ENCODE measurements at regions not wholly inside any gene's neighbourhood (a gene's known extent, or its start where the extent isn't known, plus 50 kb on each side); places are given as distances from the start of the nearest gene placed in this dataset.
"Not testable (repeated sequence)": the region's sequence is repeated elsewhere in the genome, so short reads cannot be mapped to it uniquely, and the experiment has no call there.

- no peak for DNase-seq (ENCODE audit: low spot score)
- intact Hi-C loops (cut with DNase I) = no loop called here
These were observed 145.6 kb upstream of the POC5 start for GRCh38 chr5:75862872-75863271.

- DNase-seq (ENCODE audit: low spot score); intact Hi-C loops (cut with DNase I): not testable (repeated sequence)
These were observed 142.4 kb upstream of the POC5 start for GRCh38 chr5:75859621-75860020.

GRCh38 chr5:75856056-75856455 lies 138.8 kb upstream of the POC5 start:
- DNase-seq (ENCODE audit: low spot score) = no peak
- intact Hi-C loops (cut with DNase I) = loop anchor here in 1 of 2 donors (2.0 kb wide), 1 partner anchor 51 kb away; no protein-coding TSS in a partner anchor

- intact Hi-C loops (cut with DNase I) = no loop called here
- no peak for DNase-seq (ENCODE audit: low spot score)
These were observed 130.8 kb upstream of the POC5 start for GRCh38 chr5:75848077-75848476.

- intact Hi-C loops (cut with DNase I) = no loop called here
- no peak for DNase-seq (ENCODE audit: low spot score)
These were observed 130.4 kb upstream of the POC5 start for GRCh38 chr5:75847561-75848021.

GRCh38 chr5:75844301-75844700 lies 127.1 kb upstream of the POC5 start:
- intact Hi-C loops (cut with DNase I) = no loop called here

GRCh38 chr5:75843319-75843718 lies 126.1 kb upstream of the POC5 start:
- intact Hi-C loops (cut with DNase I) = no loop called here
- no peak for DNase-seq (ENCODE audit: low spot score)

More at GRCh38 chr5:75844301-75844700, 127.1 kb upstream of the POC5 start:
- no peak for DNase-seq (ENCODE audit: low spot score)

GRCh38 chr5:75839547-75839946 lies 122.3 kb upstream of the POC5 start:
- intact Hi-C loops (cut with DNase I) = no loop called here
- no peak for DNase-seq (ENCODE audit: low spot score)

GRCh38 chr5:75837258-75837841 lies 120.1 kb upstream of the POC5 start:
- intact Hi-C loops (cut with DNase I) = no loop called here
- DNase-seq (ENCODE audit: low spot score) = no peak

- intact Hi-C loops (cut with DNase I) = no loop called here
- DNase-seq (ENCODE audit: low spot score) = no peak
These were observed 114.3 kb upstream of the POC5 start for GRCh38 chr5:75831561-75831960.

GRCh38 chr5:75828029-75828428 lies 110.8 kb upstream of the POC5 start:
- intact Hi-C loops (cut with DNase I) = loop anchor here in 1 of 2 donors (10.0 kb wide), 1 partner anchor 627 kb away; no protein-coding TSS in a partner anchor
- no peak for DNase-seq (ENCODE audit: low spot score)

- no peak for DNase-seq (ENCODE audit: low spot score)
- intact Hi-C loops (cut with DNase I) = loop anchor here in 1 of 2 donors (10.0 kb wide), 1 partner anchor 630 kb away; no protein-coding TSS in a partner anchor
These were observed 107.1 kb upstream of the POC5 start for GRCh38 chr5:75824323-75824722.

GRCh38 chr5:75823811-75824210 lies 106.6 kb upstream of the POC5 start:
- intact Hi-C loops (cut with DNase I) = loop anchor here in 1 of 2 donors (10.0 kb wide), 1 partner anchor 631 kb away; no protein-coding TSS in a partner anchor
- DNase-seq (ENCODE audit: low spot score) = no peak

- intact Hi-C loops (cut with DNase I) = no loop called here
These were observed 101.4 kb upstream of the POC5 start for GRCh38 chr5:75818661-75819060.

GRCh38 chr5:75799695-75800094 lies 82.5 kb upstream of the POC5 start:
- DNase-seq (ENCODE audit: low spot score); intact Hi-C loops (cut with DNase I): not testable (repeated sequence)

More at GRCh38 chr5:75818661-75819060, 101.4 kb upstream of the POC5 start:
- no peak for DNase-seq (ENCODE audit: low spot score)

- intact Hi-C loops (cut with DNase I); DNase-seq (ENCODE audit: low spot score): not testable (repeated sequence)
These were observed 52.1 kb upstream of the POC5 start for GRCh38 chr5:75769338-75769737.
